Keratinocyte (primary cell): ENCODE measurements at regions not wholly inside any gene's neighbourhood (a gene's known extent, or its start where the extent isn't known, plus 50 kb on each side); places are given as distances from the start of the nearest gene placed in this dataset.

Experiments used
- EZH2 ChIP-seq: IDR thresholded peaks from one replicate; pipeline ENCODE4 v1.6.1; 2012; ENCODE audit warnings: inconsistent platforms, mild to moderate bottlenecking, low read length, moderate library complexity
- TF ChIP-seq, protein P1 (sequence below), 3 experiments: IDR thresholded peaks in 1 of 3; conservative IDR thresholded peaks in 1 of 3; optimal IDR thresholded peaks in 1 of 3; 2 replicates in 2 of 3; 3 replicates in 1 of 3; pipeline versions ENCODE3 to v1.5.1; 2011; ENCODE audit warnings: low read length in 3 of 3, mild to moderate bottlenecking in 3 of 3, moderate library complexity in 2 of 3, control low read depth in 1 of 3, inconsistent platforms in 1 of 3; ENCODE audit not compliant: insufficient read depth in 2 of 3; ENCODE audit errors: extremely low read depth in 1 of 3

DNA sequence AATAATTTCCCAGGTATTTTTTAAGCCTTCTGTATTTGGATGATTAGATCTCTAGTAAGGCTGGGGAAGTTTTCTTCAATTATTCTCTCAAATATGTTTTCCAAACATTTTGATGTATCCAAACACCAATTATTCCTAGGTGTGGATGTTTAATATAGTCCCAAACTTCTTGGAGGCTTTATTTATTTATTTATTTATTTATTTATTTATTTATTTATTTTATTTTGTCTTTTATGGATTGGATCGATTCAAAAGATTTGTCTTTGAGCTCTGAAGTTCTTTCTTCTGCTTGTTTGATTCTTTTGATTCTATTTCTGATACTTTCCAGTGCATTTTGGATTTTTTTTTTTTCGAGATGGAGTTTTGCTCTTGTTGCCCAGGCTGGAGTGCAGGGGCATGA is 2267.9 kb upstream of the RAG2 start:
- TF ChIP-seq, protein P1, sequence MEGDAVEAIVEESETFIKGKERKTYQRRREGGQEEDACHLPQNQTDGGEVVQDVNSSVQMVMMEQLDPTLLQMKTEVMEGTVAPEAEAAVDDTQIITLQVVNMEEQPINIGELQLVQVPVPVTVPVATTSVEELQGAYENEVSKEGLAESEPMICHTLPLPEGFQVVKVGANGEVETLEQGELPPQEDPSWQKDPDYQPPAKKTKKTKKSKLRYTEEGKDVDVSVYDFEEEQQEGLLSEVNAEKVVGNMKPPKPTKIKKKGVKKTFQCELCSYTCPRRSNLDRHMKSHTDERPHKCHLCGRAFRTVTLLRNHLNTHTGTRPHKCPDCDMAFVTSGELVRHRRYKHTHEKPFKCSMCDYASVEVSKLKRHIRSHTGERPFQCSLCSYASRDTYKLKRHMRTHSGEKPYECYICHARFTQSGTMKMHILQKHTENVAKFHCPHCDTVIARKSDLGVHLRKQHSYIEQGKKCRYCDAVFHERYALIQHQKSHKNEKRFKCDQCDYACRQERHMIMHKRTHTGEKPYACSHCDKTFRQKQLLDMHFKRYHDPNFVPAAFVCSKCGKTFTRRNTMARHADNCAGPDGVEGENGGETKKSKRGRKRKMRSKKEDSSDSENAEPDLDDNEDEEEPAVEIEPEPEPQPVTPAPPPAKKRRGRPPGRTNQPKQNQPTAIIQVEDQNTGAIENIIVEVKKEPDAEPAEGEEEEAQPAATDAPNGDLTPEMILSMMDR (optimal IDR thresholded peaks at IDR 0.05 in 1 of 3, IDR thresholded peaks at IDR 0.05 in 1 of 3, conservative IDR thresholded peaks at IDR 0.05 in 1 of 3; ENCODE audit: extremely low read depth in 1 of 3, insufficient read depth in 2 of 3, low read length in 3 of 3): no peak
- TF ChIP-seq EZH2: no peak
